ENCODE measurements at regions not wholly inside any gene's neighbourhood (a gene's known extent, or its start where the extent isn't known, plus 50 kb on each side); places are given as distances from the start of the nearest gene placed in this dataset.

GRCh38 chr1:88145752-88146151, 538.3 kb upstream of the PKN2 start:
- no peak for TF ChIP-seq POLR2A (IDR thresholded peaks at IDR 0.05; ENCODE audit: low read depth, low read length)
- no peak for TF ChIP-seq GABPA (IDR thresholded peaks at IDR 0.05; ENCODE audit: low read depth)

Data from GM12878 (cell line).